Sigmoid colon (tissue), 6 donors: ENCODE measurements at regions not wholly inside any gene's neighbourhood (a gene's known extent, or its start where the extent isn't known, plus 50 kb on each side); places are given as distances from the start of the nearest gene placed in this dataset.

ENCODE experiments used
- DNase-seq: peaks from one replicate; pipeline ENCODE4 v3.0.0-alpha.2; 2019
- H3K27ac ChIP-seq, 4 donors: fragments of 200-600 bp; sonication (generic); one replicate each; pipeline ENCODE4 v1.5.1; 2016 to 2019; ENCODE audit warnings: mild to moderate bottlenecking in 1 of 4
- H3K27me3 ChIP-seq, 3 donors: fragments of 200-600 bp; sonication (generic); one replicate each; pipeline ENCODE4 v1.5.1; 2019; ENCODE audit warnings: mild to moderate bottlenecking in 1 of 3
- H3K36me3 ChIP-seq, 4 donors: fragments of 200-600 bp; sonication (generic); one replicate each; pipeline ENCODE4 v1.5.1; 2016 to 2019
- H3K4me1 ChIP-seq, 4 donors: fragments of 200-600 bp; sonication (generic); one replicate each; pipeline ENCODE4 v1.5.1; 2017 to 2019
- H3K4me3 ChIP-seq, 4 donors: fragments of 200-600 bp; sonication (generic); one replicate each; pipeline ENCODE4 v1.5.1; 2017 to 2019; ENCODE audit warnings: mild to moderate bottlenecking in 2 of 4, moderate library complexity in 1 of 4
- H3K9me3 ChIP-seq, 4 donors: fragments of 200-600 bp in 3 of 4; sonication (generic) in 3 of 4; one replicate each; pipeline versions ENCODE4 v1.5.1 to v1.6.1; 2013 to 2019
- CTCF ChIP-seq, 4 experiments: fragments of 450-650 bp in 3 of 4; fragments of 200-600 bp in 1 of 4; IDR thresholded peaks; one replicate each; pipeline ENCODE4 v1.5.1; 2016 to 2019; ENCODE audit warnings: antibody characterized with exemption in 4 of 4, mild to moderate bottlenecking in 3 of 4, moderate library complexity in 2 of 4
- EP300 ChIP-seq, 4 donors: sonication (generic); formaldehyde crosslinking; IDR thresholded peaks; one replicate each; pipeline ENCODE4 v1.6.1; 2017; ENCODE audit warnings: antibody characterized with exemption in 4 of 4
- POLR2A ChIP-seq, 2 donors: fragments of 450-650 bp; IDR thresholded peaks; one replicate each; pipeline ENCODE4 v1.6.1; 2016; ENCODE audit warnings: antibody characterized with exemption in 2 of 2, mild to moderate bottlenecking in 2 of 2, moderate library complexity in 2 of 2
- POLR2AphosphoS5 ChIP-seq, 4 donors: sonication (generic); formaldehyde crosslinking; IDR thresholded peaks; one replicate each; pipeline ENCODE4 v1.6.1; 2017; ENCODE audit warnings: antibody characterized with exemption in 4 of 4
- WGBS, 2 donors: extraction: QIAGEN DNeasy Blood & Tissue Kit; methylation state at CpG; one replicate each; pipeline ENCODE4 v1.1.7; 2013; 5-methylcytosine and 5-hydroxymethylcytosine counted together
- intact Hi-C: fragments of 100-400 bp; cut with DNase I; formaldehyde crosslinking; loops from one replicate; pipeline ENCODE4 v1.15.1; 2023
- donor health status: healthy with polysubstance abuse.
- donor health status: healthy.

- intact Hi-C loops = no loop called here
- no peaks in the 10 kb centered on the region for H3K36me3 ChIP-seq
- DNase-seq = no peak
- no peaks in the 10 kb centered on the region for H3K4me1 ChIP-seq
- no peaks in the 10 kb centered on the region for H3K9me3 ChIP-seq
- no peak overlapping the region for H3K27ac ChIP-seq
- no peak for TF ChIP-seq POLR2A (IDR thresholded peaks at IDR 0.05)
- H3K4me3 ChIP-seq = no peak overlapping the region
- no peaks in the 10 kb centered on the region for H3K27me3 ChIP-seq
- 69 to 73% methylated on average over 2 of the region's 2 CpGs for WGBS, 2 donors
These were observed 592.7 kb downstream of the USP25 start for GRCh38 chr21:16322454-16322853.

GRCh38 chr21:16323596-16323995 is 593.8 kb downstream of the USP25 start:
- no peak overlapping the region for H3K4me3 ChIP-seq
- no peaks in the 10 kb centered on the region for H3K4me1 ChIP-seq
- no peak overlapping the region for H3K27ac ChIP-seq
- 55 to 68% methylated on average over 1 of the region's 1 CpG for WGBS, 2 donors
- no peaks in the 10 kb centered on the region for H3K9me3 ChIP-seq
- no peak for DNase-seq
- H3K36me3 ChIP-seq = no peaks in the 10 kb centered on the region
- intact Hi-C loops = no loop called here
- TF ChIP-seq POLR2AphosphoS5 (IDR thresholded peaks at IDR 0.05) = no peak
- no peaks in the 10 kb centered on the region for H3K27me3 ChIP-seq

GRCh38 chr21:16324630-16325029 is 594.8 kb downstream of the USP25 start:
- 6 to 16% methylated on average over 1 of the region's 1 CpG for WGBS, 2 donors
- Histone ChIP-seq H3K27ac (no peak overlapping the region), H3K9me3 (no peaks in the 10 kb centered on the region), H3K27me3 (no peaks in the 10 kb centered on the region), H3K4me3 (no peak overlapping the region), H3K4me1 (no peaks in the 10 kb centered on the region), H3K36me3 (no peaks in the 10 kb centered on the region)
- TF ChIP-seq POLR2AphosphoS5 (IDR thresholded peaks at IDR 0.05) (no peak), CTCF (IDR thresholded peaks at IDR 0.05) (no peak), EP300 (IDR thresholded peaks at IDR 0.05) (no peak), POLR2A (IDR thresholded peaks at IDR 0.05) (no peak)
- intact Hi-C loops = no loop called here
- DNase-seq = no peak

GRCh38 chr21:16330082-16330907 is 600.5 kb downstream of the USP25 start:
- Histone ChIP-seq H3K4me1 (no peaks in the 10 kb centered on the region), H3K27ac (peak overlapping the region in 1 of 4 donors; percentile 36), H3K9me3 (no peaks in the 10 kb centered on the region), H3K27me3 (no peaks in the 10 kb centered on the region), H3K4me3 (no peak overlapping the region), H3K36me3 (no peaks in the 10 kb centered on the region)
- WGBS, 2 donors = 37 to 38% methylated on average over 6 of the region's 6 CpGs
- intact Hi-C loops = loop anchor here (5.0 kb wide), 1 partner anchor 248 kb away; no protein-coding TSS in a partner anchor
- TF ChIP-seq EP300 (IDR thresholded peaks at IDR 0.05) (no peak), CTCF (IDR thresholded peaks at IDR 0.05) (peak; percentile 15 to 76 (median 55)), POLR2AphosphoS5 (IDR thresholded peaks at IDR 0.05) (no peak), POLR2A (IDR thresholded peaks at IDR 0.05) (no peak)
- no peak for DNase-seq

GRCh38 chr21:16330908-16331268 is 601.1 kb downstream of the USP25 start:
- H3K27me3 ChIP-seq = no peaks in the 10 kb centered on the region
- H3K4me3 ChIP-seq = no peak overlapping the region
- H3K9me3 ChIP-seq = no peaks in the 10 kb centered on the region
- no peak for TF ChIP-seq CTCF (IDR thresholded peaks at IDR 0.05)
- no peak for TF ChIP-seq EP300 (IDR thresholded peaks at IDR 0.05)
- TF ChIP-seq POLR2AphosphoS5 (IDR thresholded peaks at IDR 0.05) = no peak
- TF ChIP-seq POLR2A (IDR thresholded peaks at IDR 0.05) = no peak
- intact Hi-C loops = loop anchor here (5.0 kb wide), 1 partner anchor 249 kb away; no protein-coding TSS in a partner anchor
- H3K4me1 ChIP-seq = no peaks in the 10 kb centered on the region
- 78 to 82% methylated on average over 5 of the region's 5 CpGs for whole genome bisulfite sequencing, 2 donors
- no peak for DNase-seq
- H3K27ac ChIP-seq = peak overlapping the region in 1 of 4 donors; percentile 36
- H3K36me3 ChIP-seq = no peaks in the 10 kb centered on the region

- Histone ChIP-seq H3K9me3 (no peaks in the 10 kb centered on the region), H3K4me3 (no peak overlapping the region), H3K27me3 (no peaks in the 10 kb centered on the region), H3K27ac (no peak overlapping the region), H3K4me1 (no peaks in the 10 kb centered on the region), H3K36me3 (no peaks in the 10 kb centered on the region)
- DNase-seq = no peak
- intact Hi-C loops = no loop called here
- WGBS, 2 donors = 91 to 94% methylated on average over 2 of the region's 2 CpGs
- TF ChIP-seq POLR2AphosphoS5 (IDR thresholded peaks at IDR 0.05) (no peak), EP300 (IDR thresholded peaks at IDR 0.05) (no peak), CTCF (IDR thresholded peaks at IDR 0.05) (no peak), POLR2A (IDR thresholded peaks at IDR 0.05) (no peak)
These were observed 607.5 kb downstream of the USP25 start for GRCh38 chr21:16337266-16337665.
